GM12891 (cell line): ENCODE measurements at regions not wholly inside any gene's neighbourhood (a gene's known extent, or its start where the extent isn't known, plus 50 kb on each side); places are given as distances from the start of the nearest gene placed in this dataset.

Source experiments
- PAX5 ChIP-seq: IDR thresholded peaks from 2 replicates; pipeline ENCODE4 v1.6.1; 2011; ENCODE audit warnings: low read length, moderate library complexity, mild to moderate bottlenecking; ENCODE audit not compliant: insufficient read depth, severe bottlenecking
- POLR2A ChIP-seq: IDR thresholded peaks from 2 replicates; pipeline ENCODE4 v1.6.1; 2011; ENCODE audit warnings: low read depth, low read length, control low read depth
- POLR2AphosphoS5 ChIP-seq: IDR thresholded peaks from 2 replicates; pipeline ENCODE4 v1.6.1; 2011; ENCODE audit warnings: low read depth, low read length, control low read depth
- SPI1 ChIP-seq: IDR thresholded peaks from 2 replicates; pipeline ENCODE4 v1.6.1; 2011; ENCODE audit warnings: low read depth, low read length, control low read depth
- TAF1 ChIP-seq: IDR thresholded peaks from 2 replicates; pipeline ENCODE4 v1.6.1; 2011; ENCODE audit warnings: low read depth, low read length, control low read depth

DNA sequence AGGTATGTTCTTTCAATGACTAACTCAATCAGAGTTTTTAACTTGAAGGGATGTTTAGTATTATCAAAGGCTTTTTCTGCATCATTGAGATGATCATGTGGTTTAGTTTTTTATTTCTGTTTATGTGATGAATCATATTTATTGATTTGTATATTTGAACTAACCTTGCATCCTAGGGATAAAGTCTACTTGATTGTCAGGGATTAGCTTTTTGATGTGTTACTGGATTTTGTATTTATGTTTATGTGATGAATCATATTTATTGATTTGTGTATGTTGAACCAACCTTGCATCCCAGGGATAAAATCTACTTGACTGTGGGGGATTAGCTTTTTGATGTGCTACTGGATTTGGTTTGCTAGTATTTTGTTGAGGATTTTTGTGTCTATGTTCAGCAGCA is 615.4 kb upstream of the GRID2 start:
- TF ChIP-seq POLR2AphosphoS5 (no peak), TAF1 (no peak), POLR2A (no peak), SPI1 (no peak), PAX5 (no peak)
